H1 (cell line): ENCODE measurements at regions not wholly inside any gene's neighbourhood (a gene's known extent, or its start where the extent isn't known, plus 50 kb on each side); places are given as distances from the start of the nearest gene placed in this dataset.
"Not testable (repeated sequence)": the region's sequence is repeated elsewhere in the genome, so short reads cannot be mapped to it uniquely, and the experiment has no call there.

Experiments used
- CTCF ChIA-PET: fragments of 300-600 bp; sonication (Branson Sonifier 250); formaldehyde crosslinking; loops from one replicate; lab custom pipeline; 2021; ENCODE audit not compliant: partially characterized antibody; lab: Charles Lee
- POLR2A ChIA-PET: fragments of 300-600 bp; sonication (Branson Sonifier 250); formaldehyde crosslinking; loops from one replicate; lab custom pipeline; 2021; ENCODE audit warnings: inconsistent platforms; ENCODE audit not compliant: partially characterized antibody; lab: Charles Lee
- DNase-seq, 2 experiments: peaks; one replicate each; pipeline versions ENCODE4 v3.0.0 to v3.0.0-alpha.2; 2010 to 2022; ENCODE audit warnings: low spot score in 2 of 2, low read depth in 1 of 2, mixed read lengths in 1 of 2
- FAIRE-seq: peaks from 2 replicates; lab custom pipeline; 2011; peaks lifted over from hg19 to GRCh38; lab: Jason Lieb, UNC
- H2AFZ ChIP-seq: 2 replicates; pipeline ENCODE4 v1.8.1; 2012; ENCODE audit warnings: low read length, inconsistent platforms
- H2AK5ac ChIP-seq: 2 replicates; pipeline ENCODE4 v1.6.1; 2013; ENCODE audit warnings: low read depth, low read length
- H2BK120ac ChIP-seq: replicated peaks from 2 replicates; pipeline ENCODE3; 2013; ENCODE audit warnings: low read depth, low read length, inconsistent platforms
- H2BK12ac ChIP-seq: 2 replicates; pipeline ENCODE4 v1.6.1; 2013; ENCODE audit warnings: low read depth, low read length
- H2BK15ac ChIP-seq: 2 replicates; pipeline ENCODE4 v1.6.1; 2013; ENCODE audit warnings: low read length
- H2BK20ac ChIP-seq: 2 replicates; pipeline ENCODE4 v1.6.1; 2013; ENCODE audit warnings: low read length
- H2BK5ac ChIP-seq: 2 replicates; pipeline ENCODE4 v1.6.1; 2013; ENCODE audit warnings: low read depth, low read length
- H3K14ac ChIP-seq: 2 replicates; pipeline ENCODE4 v1.6.1; 2013; ENCODE audit warnings: inconsistent platforms; ENCODE audit not compliant: insufficient read length
- H3K18ac ChIP-seq: 2 replicates; pipeline ENCODE4 v1.6.1; 2013; ENCODE audit warnings: low read length; ENCODE audit errors: extremely low read depth
- H3K23ac ChIP-seq: 2 replicates; pipeline ENCODE4 v1.6.1; 2013; ENCODE audit warnings: inconsistent platforms; ENCODE audit not compliant: insufficient read length
- H3K23me2 ChIP-seq: 2 replicates; pipeline ENCODE4 v1.6.1; 2013; ENCODE audit warnings: low read depth, low read length
- H3K27ac ChIP-seq: 2 replicates; pipeline ENCODE4 v1.6.1; 2011; ENCODE audit warnings: low read depth, low read length, inconsistent platforms
- H3K27me3 ChIP-seq, 4 experiments: replicated peaks in 1 of 4; 1 replicate in 1 of 4; 2 replicates in 3 of 4; pipeline versions ENCODE4 v1.6.1 to v1.8.1; 2011 to 2013; ENCODE audit warnings: low read length in 3 of 4, mild to moderate bottlenecking in 3 of 4, inconsistent platforms in 2 of 4, mixed read lengths in 2 of 4, moderate library complexity in 1 of 4; ENCODE audit not compliant: control insufficient read depth in 3 of 4, insufficient read depth in 3 of 4; ENCODE audit errors: extremely low read depth in 1 of 4
- H3K36me3 ChIP-seq, 4 experiments: 2 replicates each; pipeline versions ENCODE4 v1.6.1 to v1.8.1; 2011 to 2013; ENCODE audit warnings: mild to moderate bottlenecking in 4 of 4, low read length in 3 of 4, moderate library complexity in 2 of 4, control low read depth in 1 of 4, inconsistent platforms in 1 of 4; ENCODE audit not compliant: insufficient read depth in 4 of 4, control insufficient read depth in 2 of 4
- H3K4ac ChIP-seq: replicated peaks from 2 replicates; pipeline ENCODE3; 2013; ENCODE audit warnings: low read length, low read depth, mixed read lengths, inconsistent platforms; ENCODE audit not compliant: insufficient read length
- H3K4me1 ChIP-seq, 4 experiments: replicated peaks in 1 of 4; 1 replicate in 1 of 4; 2 replicates in 3 of 4; pipeline versions ENCODE4 v1.6.1 to v1.8.1; 2011 to 2013; ENCODE audit warnings: low read length in 3 of 4, inconsistent platforms in 2 of 4, mixed read lengths in 1 of 4; ENCODE audit not compliant: insufficient read depth in 4 of 4, control insufficient read depth in 3 of 4
- H3K4me2 ChIP-seq, 2 experiments: 2 replicates each; pipeline versions ENCODE4 v1.6.1 to v1.8.1; 2011 to 2013; ENCODE audit warnings: low read depth in 2 of 2, low read length in 2 of 2, control low read depth in 1 of 2, inconsistent platforms in 1 of 2, mild to moderate bottlenecking in 1 of 2; ENCODE audit not compliant: insufficient read depth in 1 of 2
- H3K4me3 ChIP-seq, 4 experiments: fragments of 200-600, 300-600 bp in 1 of 4; sonication (generic), shearing (Covaris generic), sonication (Bioruptor Twin) in 1 of 4; 2 replicates each; pipeline versions ENCODE4 v1.5.1 to v1.8.1; 2011 to 2016; ENCODE audit warnings: low read length in 4 of 4, low read depth in 3 of 4, control low read depth in 2 of 4, inconsistent platforms in 2 of 4, mild to moderate bottlenecking in 2 of 4, mixed read lengths in 1 of 4, moderate library complexity in 1 of 4; ENCODE audit not compliant: insufficient read depth in 2 of 4; ENCODE audit errors: extremely low read depth in 1 of 4
- H3K56ac ChIP-seq: replicated peaks from 2 replicates; pipeline ENCODE3; 2013; ENCODE audit warnings: low read depth, mild to moderate bottlenecking, mixed read lengths, low read length, inconsistent platforms; ENCODE audit not compliant: insufficient read length
- H3K79me1 ChIP-seq: 2 replicates; pipeline ENCODE4 v1.6.1; 2013; ENCODE audit warnings: low read depth, low read length, control low read depth
- H3K79me2 ChIP-seq, 2 experiments: 2 replicates each; pipeline versions ENCODE4 v1.6.1 to v1.8.1; 2012 to 2013; ENCODE audit warnings: low read length in 2 of 2, mild to moderate bottlenecking in 2 of 2, inconsistent platforms in 1 of 2; ENCODE audit not compliant: insufficient read depth in 2 of 2, control insufficient read depth in 1 of 2
- H3K9ac ChIP-seq, 4 experiments: replicated peaks in 1 of 4; 1 replicate in 1 of 4; 2 replicates in 3 of 4; pipeline versions ENCODE4 v1.6.1 to v1.8.1; 2011 to 2013; ENCODE audit warnings: low read depth in 3 of 4, low read length in 3 of 4, control low read depth in 2 of 4, mild to moderate bottlenecking in 2 of 4, moderate library complexity in 2 of 4, inconsistent platforms in 1 of 4; ENCODE audit errors: extremely low read depth in 1 of 4
- H3K9me3 ChIP-seq, 2 experiments: 2 replicates each; pipeline versions ENCODE4 v1.6.1 to v1.8.1; 2012 to 2013; ENCODE audit warnings: mild to moderate bottlenecking in 2 of 2, moderate library complexity in 2 of 2, control low read depth in 1 of 2, inconsistent platforms in 1 of 2, low read depth in 1 of 2, low read length in 1 of 2, mixed read lengths in 1 of 2; ENCODE audit not compliant: insufficient read depth in 2 of 2
- H4K20me1 ChIP-seq, 2 experiments: replicated peaks in 1 of 2; 2 replicates each; pipeline versions ENCODE3 to v1.8.1; 2011 to 2013; ENCODE audit warnings: inconsistent platforms in 2 of 2, low read length in 2 of 2, mild to moderate bottlenecking in 1 of 2; ENCODE audit not compliant: insufficient read depth in 2 of 2, control insufficient read depth in 1 of 2
- H4K5ac ChIP-seq: 2 replicates; pipeline ENCODE4 v1.6.1; 2013; ENCODE audit warnings: low read length, low read depth, mixed read lengths, inconsistent platforms; ENCODE audit not compliant: insufficient read length
- H4K8ac ChIP-seq: 2 replicates; pipeline ENCODE4 v1.8.0; 2013; ENCODE audit warnings: mild to moderate bottlenecking, moderate library complexity, low read length, inconsistent platforms; ENCODE audit not compliant: insufficient read depth; ENCODE audit errors: extremely low read depth
- H4K91ac ChIP-seq: replicated peaks from 2 replicates; pipeline ENCODE3; 2013; ENCODE audit warnings: low read length, mixed read lengths, inconsistent platforms; ENCODE audit not compliant: insufficient read length
- CEBPB ChIP-seq: IDR thresholded peaks from 2 replicates; pipeline ENCODE4 v1.6.1; 2012; ENCODE audit warnings: low read depth, low read length
- HDAC6 ChIP-seq: IDR thresholded peaks from one replicate; pipeline ENCODE4 v1.7.1; 2012; ENCODE audit warnings: low read depth, mild to moderate bottlenecking, inconsistent platforms, low read length, moderate library complexity
- MAX ChIP-seq: IDR thresholded peaks from 2 replicates; pipeline ENCODE4 v1.6.1; 2012; ENCODE audit warnings: inconsistent platforms
- NRF1 ChIP-seq: IDR thresholded peaks from 2 replicates; pipeline ENCODE4 v1.6.1; 2011; ENCODE audit warnings: mild to moderate bottlenecking, low read depth, low read length, improper control_type of control experiment
- POLR2AphosphoS5 ChIP-seq: IDR thresholded peaks from 2 replicates; pipeline ENCODE4 v1.6.1; 2011; ENCODE audit warnings: low read depth, low read length
- WGBS, 2 experiments: shearing (Covaris generic) in 1 of 2; methylation state at CpG; one replicate each; pipeline versions ENCODE4 v1.1.6 to v1.1.7; 2013 to 2015; ENCODE audit warnings: low lambda C conversion rate in 2 of 2, mixed read lengths in 2 of 2, inconsistent platforms in 1 of 2, low coverage in 1 of 2, missing lambda C conversion rate in 1 of 2; ENCODE audit not compliant: insufficient replicate concordance in 2 of 2, insufficient coverage in 1 of 2, insufficient read length in 1 of 2; ENCODE audit errors: extremely low coverage in 1 of 2, missing lambda C conversion rate in 1 of 2; 5-methylcytosine and 5-hydroxymethylcytosine counted together

DNA sequence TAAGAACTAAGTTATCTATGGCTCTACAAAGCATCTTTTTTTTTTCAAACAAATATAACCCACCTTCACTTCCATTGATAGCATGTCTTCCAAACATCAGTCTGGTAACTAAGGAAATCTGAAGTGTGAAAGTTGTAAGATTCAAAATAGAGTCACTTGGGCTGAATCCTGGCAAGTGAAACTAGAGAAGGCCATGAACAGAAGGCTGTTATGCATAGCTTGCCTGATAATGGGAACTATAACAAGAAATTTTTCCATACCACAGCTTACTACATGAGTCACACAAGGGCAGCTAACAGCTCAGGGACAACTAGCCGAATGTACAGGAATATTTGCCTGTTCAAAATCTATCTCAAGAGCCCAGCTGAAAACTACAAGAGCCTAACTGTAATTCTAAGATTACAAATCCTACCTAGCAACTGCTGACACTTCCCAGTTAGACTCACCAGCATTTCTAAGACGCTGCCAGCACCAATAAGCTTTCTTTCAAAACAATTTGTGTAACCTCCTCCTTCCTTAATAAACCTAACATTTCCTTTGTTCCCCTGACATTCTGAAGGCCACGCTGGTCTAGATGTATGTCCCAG, 1066.5 kb downstream of the PLOD2 start (continued):
- no peak for TF ChIP-seq MAX
- TF ChIP-seq NRF1: no peak
- no peak for TF ChIP-seq POLR2AphosphoS5
- no peak for TF ChIP-seq HDAC6
- TF ChIP-seq CEBPB: no peak

DNA sequence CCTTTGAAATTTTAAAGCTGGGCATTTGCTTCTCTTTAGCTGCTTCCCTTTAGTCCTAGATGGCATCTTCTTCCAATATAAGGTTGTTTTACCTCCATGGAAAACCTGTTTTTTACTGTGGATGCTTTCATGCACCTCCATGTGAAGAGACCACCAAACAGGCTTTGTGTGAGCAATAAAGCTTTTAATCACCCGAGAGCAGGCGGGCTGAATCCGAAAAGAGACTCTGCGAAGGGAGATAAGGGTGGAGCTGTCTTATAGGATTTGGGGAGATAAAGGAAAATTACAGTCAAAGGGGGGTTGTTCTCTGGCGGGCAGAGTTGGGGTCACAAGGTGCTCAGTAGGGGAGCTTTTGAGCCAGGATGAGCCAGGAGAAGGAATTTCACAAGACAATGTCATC, 1049.8 kb downstream of the PLOD2 start:
- H2BK12ac ChIP-seq, H3K79me2 ChIP-seq, H4K8ac ChIP-seq, H3K4ac ChIP-seq, POLR2A ChIA-PET, H2BK5ac ChIP-seq, H3K27ac ChIP-seq, H3K9me3 ChIP-seq, H3K14ac ChIP-seq, H2AFZ ChIP-seq, H3K23me2 ChIP-seq, H3K4me1 ChIP-seq, H4K91ac ChIP-seq, H3K18ac ChIP-seq, H3K9ac ChIP-seq, H2BK20ac ChIP-seq, H3K36me3 ChIP-seq, H3K27me3 ChIP-seq, CTCF ChIA-PET, H2AK5ac ChIP-seq, H2BK15ac ChIP-seq, H3K4me2 ChIP-seq, DNase-seq, H4K5ac ChIP-seq, H3K79me1 ChIP-seq, H4K20me1 ChIP-seq, H2BK120ac ChIP-seq, H3K4me3 ChIP-seq, FAIRE-seq, H3K56ac ChIP-seq, H3K23ac ChIP-seq: not testable (repeated sequence)
- WGBS, 2 experiments: 71% methylated on average over 5 of the region's 5 CpGs; no CpG with 5 or more reads in 1 of the 2 experiments
